IPS-18a (cell line): ENCODE measurements at regions not wholly inside any gene's neighbourhood (a gene's known extent, or its start where the extent isn't known, plus 50 kb on each side); places are given as distances from the start of the nearest gene placed in this dataset.

Experiments used
- H3K27ac ChIP-seq: one replicate; pipeline ENCODE4 v1.5.1; 2013; ENCODE audit warnings: low read length
- H3K27me3 ChIP-seq: one replicate; pipeline ENCODE4 v1.6.1; 2013; ENCODE audit warnings: mild to moderate bottlenecking, low read length; ENCODE audit not compliant: control insufficient read depth, insufficient read depth
- H3K36me3 ChIP-seq: one replicate; pipeline ENCODE4 v1.6.1; 2013; ENCODE audit warnings: low read depth, low read length; ENCODE audit not compliant: control insufficient read depth
- H3K4me1 ChIP-seq: one replicate; pipeline ENCODE4 v1.6.1; 2013; ENCODE audit warnings: low read depth, low read length; ENCODE audit not compliant: control insufficient read depth
- H3K4me3 ChIP-seq: one replicate; pipeline ENCODE4 v1.5.1; 2013; ENCODE audit warnings: low read length
- H3K9ac ChIP-seq: one replicate; pipeline ENCODE4 v1.6.1; 2013; ENCODE audit warnings: mild to moderate bottlenecking, low read length, moderate library complexity
- H3K9me3 ChIP-seq: one replicate; pipeline ENCODE4 v1.6.1; 2013; ENCODE audit warnings: low read depth, low read length; ENCODE audit not compliant: control insufficient read depth

- H3K9me3 ChIP-seq = no peaks in the 10 kb centered on the region
- H3K4me3 ChIP-seq = no peak overlapping the region
- H3K36me3 ChIP-seq = no peaks in the 10 kb centered on the region
- no peak overlapping the region for H3K9ac ChIP-seq
- no peak overlapping the region for H3K27ac ChIP-seq
- no peaks in the 10 kb centered on the region for H3K4me1 ChIP-seq
- H3K27me3 ChIP-seq = no peaks in the 10 kb centered on the region
Measured at GRCh38 chr3:82100378-82100777, 338.9 kb upstream of the GBE1 start.

- Histone ChIP-seq H3K4me1 (no peaks in the 10 kb centered on the region), H3K27me3 (no peaks in the 10 kb centered on the region), H3K9me3 (no peaks in the 10 kb centered on the region)
Measured at GRCh38 chr3:82093641-82094040, 332.2 kb upstream of the GBE1 start.

DNA sequence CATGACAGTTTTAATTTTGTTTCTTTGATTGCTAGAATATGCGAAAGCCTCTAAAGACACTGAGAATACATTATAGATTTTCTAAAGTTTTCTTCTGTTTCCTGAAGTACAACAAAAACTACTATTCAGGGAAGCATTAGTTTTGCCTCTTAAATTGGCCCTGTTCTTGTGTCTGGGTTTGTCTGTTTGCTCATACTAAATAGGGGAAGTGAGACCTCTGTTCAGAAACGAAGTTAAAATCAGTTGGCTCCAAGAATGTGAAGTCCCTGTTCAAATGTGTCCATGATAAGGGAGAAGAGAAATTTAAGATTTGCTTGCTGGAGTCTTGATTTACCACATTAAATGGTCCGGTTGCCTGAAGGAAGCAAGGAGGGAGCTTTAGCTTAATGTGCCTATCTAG is 327.3 kb upstream of the GBE1 start:
- H3K27ac ChIP-seq = no peak overlapping the region
- no peak overlapping the region for H3K9ac ChIP-seq
- H3K36me3 ChIP-seq = no peaks in the 10 kb centered on the region
- peaks cover 21% of the 10 kb centered on the region for H3K4me1 ChIP-seq
- H3K9me3 ChIP-seq = no peaks in the 10 kb centered on the region
- H3K4me3 ChIP-seq = no peak overlapping the region
- no peaks in the 10 kb centered on the region for H3K27me3 ChIP-seq

More at GRCh38 chr3:82093641-82094040, 332.2 kb upstream of the GBE1 start:
- H3K36me3 ChIP-seq = no peaks in the 10 kb centered on the region
- no peak overlapping the region for H3K27ac ChIP-seq
- no peak overlapping the region for H3K4me3 ChIP-seq
- no peak overlapping the region for H3K9ac ChIP-seq

DNA sequence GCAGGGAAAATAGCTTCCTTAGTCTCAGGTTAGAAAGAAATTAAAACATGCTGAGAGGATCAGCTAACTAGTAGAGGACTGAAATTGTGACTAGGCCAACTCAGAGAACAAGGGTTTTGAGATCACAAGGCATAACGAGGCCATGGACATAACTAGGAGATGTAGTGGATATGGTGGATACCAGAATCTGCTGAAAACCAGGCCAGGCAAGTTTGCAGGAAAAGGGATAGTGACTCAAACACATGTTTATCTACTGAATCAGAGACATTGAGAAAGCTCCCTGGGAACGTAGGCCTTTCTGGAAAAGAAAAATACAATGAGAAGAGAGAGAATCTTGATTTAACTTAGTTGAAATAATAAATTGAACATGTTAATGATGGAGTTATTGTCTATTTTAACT is 326.5 kb upstream of the GBE1 start:
- H3K9me3 ChIP-seq = no peaks in the 10 kb centered on the region
- no peak overlapping the region for H3K27ac ChIP-seq
- H3K27me3 ChIP-seq = no peaks in the 10 kb centered on the region
- H3K4me3 ChIP-seq = no peak overlapping the region
- H3K9ac ChIP-seq = no peak overlapping the region
- H3K36me3 ChIP-seq = no peaks in the 10 kb centered on the region
- peaks cover 21% of the 10 kb centered on the region for H3K4me1 ChIP-seq

- H3K27ac ChIP-seq = no peak overlapping the region
Measured at GRCh38 chr3:82085851-82086475, 324.5 kb upstream of the GBE1 start.

GRCh38 chr3:82085356-82085755 is 323.9 kb upstream of the GBE1 start:
- no peak overlapping the region for H3K9ac ChIP-seq
- H3K4me1 ChIP-seq = peaks cover 23% of the 10 kb centered on the region

More at GRCh38 chr3:82085851-82086475, 324.5 kb upstream of the GBE1 start:
- no peaks in the 10 kb centered on the region for H3K27me3 ChIP-seq
- no peak overlapping the region for H3K4me3 ChIP-seq
- no peaks in the 10 kb centered on the region for H3K9me3 ChIP-seq
- H3K9ac ChIP-seq = no peak overlapping the region
- H3K36me3 ChIP-seq = no peaks in the 10 kb centered on the region
- H3K4me1 ChIP-seq = peaks cover 21% of the 10 kb centered on the region

DNA sequence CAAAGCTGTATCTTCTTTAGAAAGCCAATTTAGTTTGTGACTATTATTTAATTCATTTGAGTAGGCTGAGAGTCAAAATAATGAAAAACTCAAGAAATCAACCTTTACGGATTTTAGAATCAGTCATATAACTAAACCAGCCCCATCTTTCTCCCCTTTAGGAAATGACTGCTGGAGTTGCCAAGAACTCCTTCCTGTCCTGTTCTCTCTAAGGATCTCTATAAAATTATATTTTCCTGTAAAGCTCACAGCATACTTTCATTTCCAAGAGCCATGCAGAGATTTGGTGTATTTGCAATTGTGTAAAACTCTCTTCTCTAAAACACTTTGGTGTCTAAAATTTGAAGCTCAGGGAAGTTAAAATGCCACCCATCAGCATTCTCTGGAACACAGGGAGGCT is 323.4 kb upstream of the GBE1 start:
- Histone ChIP-seq H3K36me3 (no peaks in the 10 kb centered on the region), H3K4me1 (peaks cover 25% of the 10 kb centered on the region), H3K27ac (no peak overlapping the region), H3K9ac (no peak overlapping the region), H3K27me3 (no peaks in the 10 kb centered on the region), H3K9me3 (no peaks in the 10 kb centered on the region), H3K4me3 (peak overlapping the region; percentile 14)

More at GRCh38 chr3:82085356-82085755, 323.9 kb upstream of the GBE1 start:
- H3K36me3 ChIP-seq = no peaks in the 10 kb centered on the region
- peak overlapping the region; percentile 14 for H3K4me3 ChIP-seq
- H3K9me3 ChIP-seq = no peaks in the 10 kb centered on the region
- no peaks in the 10 kb centered on the region for H3K27me3 ChIP-seq
- no peak overlapping the region for H3K27ac ChIP-seq

DNA sequence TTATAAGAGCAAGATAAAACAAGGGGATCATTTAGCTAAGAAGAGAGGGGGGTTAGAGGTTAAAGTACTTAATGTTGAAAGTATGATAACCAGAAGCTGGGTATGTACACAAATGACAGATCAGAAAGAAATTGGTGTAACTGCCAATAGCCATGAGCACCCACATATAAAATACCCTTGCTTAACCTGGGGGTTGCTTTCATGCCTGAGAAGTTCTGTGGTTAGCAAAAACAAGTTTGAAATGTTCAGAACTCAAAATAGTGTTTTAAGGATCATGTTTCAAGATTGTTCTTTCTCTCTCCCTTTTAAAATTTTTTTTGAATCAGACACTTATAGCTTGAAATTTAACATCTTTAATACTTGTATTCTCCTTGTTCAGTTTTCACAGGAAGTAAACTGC is 321.4 kb upstream of the GBE1 start:
- no peaks in the 10 kb centered on the region for H3K36me3 ChIP-seq
- H3K9me3 ChIP-seq = no peaks in the 10 kb centered on the region
- H3K27ac ChIP-seq = no peak overlapping the region
- peaks cover 25% of the 10 kb centered on the region for H3K4me1 ChIP-seq
- no peak overlapping the region for H3K9ac ChIP-seq
- no peaks in the 10 kb centered on the region for H3K27me3 ChIP-seq
- H3K4me3 ChIP-seq = no peak overlapping the region

DNA sequence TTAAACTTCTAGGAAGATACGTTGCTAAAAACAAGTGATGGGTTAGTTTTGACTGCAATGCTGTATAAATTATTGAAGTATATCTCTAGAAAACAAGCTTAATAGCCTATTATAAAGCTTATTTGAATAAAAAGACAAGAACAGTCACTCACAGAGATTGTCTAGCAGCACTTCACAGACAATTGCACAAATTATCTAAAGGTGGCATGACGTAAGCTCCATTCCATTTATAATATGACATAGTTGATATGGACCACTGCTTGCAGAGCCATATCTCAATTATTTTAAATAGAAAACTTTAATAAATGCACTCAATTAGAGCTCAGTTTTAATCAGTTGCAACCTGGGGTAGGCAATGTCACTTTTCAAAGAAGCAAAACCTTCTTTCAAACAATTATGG is 319.9 kb upstream of the GBE1 start:
- Histone ChIP-seq H3K9me3 (no peaks in the 10 kb centered on the region), H3K4me1 (peaks cover 25% of the 10 kb centered on the region), H3K9ac (no peak overlapping the region), H3K36me3 (no peaks in the 10 kb centered on the region), H3K27ac (no peak overlapping the region), H3K27me3 (no peaks in the 10 kb centered on the region), H3K4me3 (no peak overlapping the region)

- Histone ChIP-seq H3K27me3 (no peaks in the 10 kb centered on the region), H3K4me1 (peaks cover 20% of the 10 kb centered on the region), H3K27ac (no peak overlapping the region), H3K4me3 (no peak overlapping the region), H3K9ac (no peak overlapping the region), H3K36me3 (no peaks in the 10 kb centered on the region), H3K9me3 (no peaks in the 10 kb centered on the region)
Measured at GRCh38 chr3:82080792-82081191, 319.3 kb upstream of the GBE1 start.

DNA sequence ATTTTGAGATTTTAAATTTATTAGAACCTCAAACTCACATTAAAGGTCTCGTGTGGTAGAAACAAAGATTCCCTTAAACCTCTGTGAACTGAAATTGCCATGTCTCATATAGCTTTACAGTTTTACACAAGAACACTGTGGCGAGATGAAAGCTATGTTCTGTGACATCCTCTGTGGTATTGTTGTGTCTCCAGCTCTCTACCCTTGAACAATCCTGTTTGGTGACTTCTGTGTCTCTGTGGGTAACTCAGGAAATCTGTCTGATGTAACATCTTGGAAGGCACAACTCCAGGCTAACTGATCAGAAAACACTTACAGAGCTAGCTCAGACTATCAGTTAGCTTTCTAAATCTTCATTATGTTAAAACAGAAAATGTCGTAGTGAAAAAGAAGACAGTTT is 318.8 kb upstream of the GBE1 start:
- H3K36me3 ChIP-seq = no peaks in the 10 kb centered on the region
- no peaks in the 10 kb centered on the region for H3K27me3 ChIP-seq
- H3K4me3 ChIP-seq = no peak overlapping the region
- peaks cover 15% of the 10 kb centered on the region for H3K4me1 ChIP-seq
- H3K9me3 ChIP-seq = no peaks in the 10 kb centered on the region
- H3K27ac ChIP-seq = no peak overlapping the region
- H3K9ac ChIP-seq = no peak overlapping the region

DNA sequence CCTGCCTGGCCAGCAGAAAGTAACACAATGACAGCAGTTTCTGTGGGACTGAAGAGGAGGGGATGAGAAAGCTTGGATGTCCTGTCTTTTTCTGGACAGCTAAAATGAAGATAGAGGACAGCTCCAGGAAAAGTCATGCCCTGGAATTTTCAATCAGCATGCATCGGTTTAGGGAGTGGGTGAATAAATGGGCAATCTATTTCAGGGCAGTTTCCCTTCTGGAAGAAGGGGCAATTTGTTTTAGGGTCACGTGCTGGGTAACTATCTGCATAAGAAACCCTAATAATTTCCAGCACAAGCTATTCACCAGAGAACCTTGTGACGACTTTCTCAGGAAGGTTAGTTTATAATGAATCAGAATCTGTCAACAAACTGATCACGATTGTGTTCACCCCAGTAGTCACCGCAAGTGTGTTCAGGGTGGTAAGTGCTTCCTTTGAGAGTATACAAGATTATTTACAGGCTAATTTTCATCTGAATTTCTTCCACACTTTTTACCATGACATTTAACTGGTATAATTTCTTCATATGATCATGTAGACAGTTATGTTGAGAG is 318.0 kb upstream of the GBE1 start:
- peaks cover 6% of the 10 kb centered on the region for H3K4me1 ChIP-seq
- no peak overlapping the region for H3K27ac ChIP-seq
- H3K36me3 ChIP-seq = no peaks in the 10 kb centered on the region
- no peaks in the 10 kb centered on the region for H3K27me3 ChIP-seq
- no peaks in the 10 kb centered on the region for H3K9me3 ChIP-seq
- H3K9ac ChIP-seq = no peak overlapping the region
- H3K4me3 ChIP-seq = no peak overlapping the region
